SK-N-SH treated with all-trans-retinoic acid at 6 μM for 48 hours (cell line): ENCODE measurements at regions not wholly inside any gene's neighbourhood (a gene's known extent, or its start where the extent isn't known, plus 50 kb on each side); places are given as distances from the start of the nearest gene placed in this dataset.

Experiments used
- ARNTL ChIP-seq: fragments of 450-650 bp; formaldehyde crosslinking; IDR thresholded peaks from 2 replicates; pipeline ENCODE4 v1.5.0; 2020; ENCODE audit warnings: low read depth, mild to moderate bottlenecking, moderate library complexity, borderline replicate concordance
- BACH2 ChIP-seq: fragments of 250-450 bp; sonication (Bioruptor Pico); IDR thresholded peaks from 2 replicates; pipeline ENCODE4 v1.9.0; 2021; ENCODE audit warnings: mild to moderate bottlenecking, borderline replicate concordance
- CREB5 ChIP-seq: fragments of 250-450 bp; sonication (Bioruptor Pico); IDR thresholded peaks from 2 replicates; pipeline ENCODE4 v1.5.1; 2020; ENCODE audit warnings: low read depth, mild to moderate bottlenecking, moderate library complexity
- CSRNP3 ChIP-seq: fragments of 250-450 bp; sonication (Bioruptor Pico); IDR thresholded peaks from 2 replicates; pipeline ENCODE4 v1.5.1; 2021; ENCODE audit warnings: mild to moderate bottlenecking, moderate library complexity
- ESRRG ChIP-seq: fragments of 250-450 bp; sonication (Bioruptor Pico); IDR thresholded peaks from 2 replicates; pipeline ENCODE4 v1.6.1; 2021; ENCODE audit warnings: mild to moderate bottlenecking
- GLIS3 ChIP-seq: fragments of 250-450 bp; sonication (Bioruptor Pico); IDR thresholded peaks from 2 replicates; pipeline ENCODE4 v1.5.0; 2020; ENCODE audit warnings: mild to moderate bottlenecking, moderate library complexity
- SNAI2 ChIP-seq: fragments of 250-450 bp; sonication (Bioruptor Pico); IDR thresholded peaks from 2 replicates; pipeline ENCODE4 v1.5.0; 2020; ENCODE audit warnings: mild to moderate bottlenecking, moderate library complexity
- TOX ChIP-seq: fragments of 250-450 bp; sonication (Bioruptor Pico); IDR thresholded peaks from 2 replicates; pipeline ENCODE4 v1.8.0; 2021; ENCODE audit warnings: mild to moderate bottlenecking, moderate library complexity, borderline replicate concordance
- ZC3H10 ChIP-seq: fragments of 250-450 bp; sonication (Bioruptor Pico); IDR thresholded peaks from 2 replicates; pipeline ENCODE4 v1.5.1; 2021; ENCODE audit warnings: mild to moderate bottlenecking, moderate library complexity
- ZFP3 ChIP-seq: fragments of 250-450 bp; sonication (Bioruptor Pico); IDR thresholded peaks from 2 replicates; pipeline ENCODE4 v1.5.0; 2020; ENCODE audit warnings: mild to moderate bottlenecking, moderate library complexity
- TF ChIP-seq, protein P1 (sequence below): fragments of 250-450 bp; sonication (Bioruptor Pico); IDR thresholded peaks from 2 replicates; pipeline ENCODE4 v1.8.0; 2020; ENCODE audit warnings: mild to moderate bottlenecking, moderate library complexity, borderline replicate concordance

GRCh38 chr10:53638006-53638405 lies 865.4 kb upstream of the MBL2 start:
- TF ChIP-seq GLIS3 (CRISPR knock-in tag) (no peak), CSRNP3 (CRISPR knock-in tag) (no peak), ARNTL (CRISPR knock-in tag) (no peak), ZC3H10 (no peak), TOX (CRISPR knock-in tag) (no peak), SNAI2 (CRISPR knock-in tag) (no peak), CREB5 (CRISPR knock-in tag) (no peak), ESRRG (CRISPR knock-in tag) (no peak), ZFP3 (CRISPR knock-in tag) (no peak), BACH2 (no peak)
- TF ChIP-seq, protein P1, sequence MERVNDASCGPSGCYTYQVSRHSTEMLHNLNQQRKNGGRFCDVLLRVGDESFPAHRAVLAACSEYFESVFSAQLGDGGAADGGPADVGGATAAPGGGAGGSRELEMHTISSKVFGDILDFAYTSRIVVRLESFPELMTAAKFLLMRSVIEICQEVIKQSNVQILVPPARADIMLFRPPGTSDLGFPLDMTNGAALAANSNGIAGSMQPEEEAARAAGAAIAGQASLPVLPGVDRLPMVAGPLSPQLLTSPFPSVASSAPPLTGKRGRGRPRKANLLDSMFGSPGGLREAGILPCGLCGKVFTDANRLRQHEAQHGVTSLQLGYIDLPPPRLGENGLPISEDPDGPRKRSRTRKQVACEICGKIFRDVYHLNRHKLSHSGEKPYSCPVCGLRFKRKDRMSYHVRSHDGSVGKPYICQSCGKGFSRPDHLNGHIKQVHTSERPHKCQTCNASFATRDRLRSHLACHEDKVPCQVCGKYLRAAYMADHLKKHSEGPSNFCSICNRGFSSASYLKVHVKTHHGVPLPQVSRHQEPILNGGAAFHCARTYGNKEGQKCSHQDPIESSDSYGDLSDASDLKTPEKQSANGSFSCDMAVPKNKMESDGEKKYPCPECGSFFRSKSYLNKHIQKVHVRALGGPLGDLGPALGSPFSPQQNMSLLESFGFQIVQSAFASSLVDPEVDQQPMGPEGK (CRISPR knock-in tag) = no peak
